RPMI8226 (cell line): ENCODE measurements at regions not wholly inside any gene's neighbourhood (a gene's known extent, or its start where the extent isn't known, plus 50 kb on each side); places are given as distances from the start of the nearest gene placed in this dataset.
"Not testable (repeated sequence)": the region's sequence is repeated elsewhere in the genome, so short reads cannot be mapped to it uniquely, and the experiment has no call there.

Experiments
- DNase-seq: peaks from one replicate; pipeline ENCODE4 v3.0.0-alpha.2; 2015

- no peak for DNase-seq
These were observed 1761.3 kb upstream of the IGFBP7 start for GRCh38 chr4:58871509-58871908.

- no peak for DNase-seq
These were observed 1738.8 kb upstream of the IGFBP7 start for GRCh38 chr4:58849026-58849425.

- DNase-seq = no peak
These were observed 1733.3 kb upstream of the IGFBP7 start for GRCh38 chr4:58843455-58843854.

- DNase-seq = no peak
These were observed 1722.9 kb upstream of the IGFBP7 start for GRCh38 chr4:58833126-58833525.

- no peak for DNase-seq
These were observed 1715.1 kb upstream of the IGFBP7 start for GRCh38 chr4:58825278-58825677.

GRCh38 chr4:58818560-58818959, 1708.4 kb upstream of the IGFBP7 start:
- DNase-seq = not testable (repeated sequence)

GRCh38 chr4:58809948-58810347, 1699.8 kb upstream of the IGFBP7 start:
- DNase-seq = no peak

- DNase-seq = no peak
These were observed 1699.2 kb upstream of the IGFBP7 start for GRCh38 chr4:58809366-58809765.

- DNase-seq = no peak
These were observed 1698.6 kb upstream of the IGFBP7 start for GRCh38 chr4:58808817-58809216.

GRCh38 chr4:58807843-58808615, 1697.8 kb upstream of the IGFBP7 start:
- no peak for DNase-seq

GRCh38 chr4:58776627-58777026, 1666.4 kb upstream of the IGFBP7 start:
- DNase-seq = no peak

GRCh38 chr4:58767598-58767997, 1657.4 kb upstream of the IGFBP7 start:
- no peak for DNase-seq

- DNase-seq = no peak
These were observed 1656.6 kb upstream of the IGFBP7 start for GRCh38 chr4:58766763-58767162.

GRCh38 chr4:58761563-58761962, 1651.4 kb upstream of the IGFBP7 start:
- no peak for DNase-seq

GRCh38 chr4:58760737-58761136, 1650.6 kb upstream of the IGFBP7 start:
- DNase-seq = no peak

GRCh38 chr4:58760100-58760499, 1649.9 kb upstream of the IGFBP7 start:
- DNase-seq = no peak

GRCh38 chr4:58749206-58749605, 1639.0 kb upstream of the IGFBP7 start:
- DNase-seq = no peak

- no peak for DNase-seq
These were observed 1630.7 kb upstream of the IGFBP7 start for GRCh38 chr4:58740897-58741296.

GRCh38 chr4:58739275-58739674, 1629.1 kb upstream of the IGFBP7 start:
- no peak for DNase-seq

- DNase-seq = no peak
These were observed 1628.2 kb upstream of the IGFBP7 start for GRCh38 chr4:58738375-58738774.

GRCh38 chr4:58734030-58734674, 1624.0 kb upstream of the IGFBP7 start:
- DNase-seq = no peak

GRCh38 chr4:58732973-58733372, 1622.8 kb upstream of the IGFBP7 start:
- no peak for DNase-seq

GRCh38 chr4:58723954-58724353, 1613.8 kb upstream of the IGFBP7 start:
- DNase-seq = no peak

GRCh38 chr4:58711039-58711438, 1600.9 kb upstream of the IGFBP7 start:
- DNase-seq = no peak

- DNase-seq = no peak
These were observed 1578.4 kb upstream of the IGFBP7 start for GRCh38 chr4:58688568-58688967.
